Activated T-helper 17 cell treated with anti-CD3 and anti-CD28 coated beads, Interleukin-2, amount 50 U/mL, for 72 hours (primary cell): ENCODE measurements at regions not wholly inside any gene's neighbourhood (a gene's known extent, or its start where the extent isn't known, plus 50 kb on each side); places are given as distances from the start of the nearest gene placed in this dataset.

Source experiments
- ATAC-seq: fragments of 150-1000 bp; cut with Tn5 transposase; replicated peaks from 2 replicates; pipeline ENCODE4 v1.10.0; 2021; ENCODE audit warnings: mild to moderate bottlenecking, moderate library complexity
- H3K27ac Mint-ChIP-seq: one replicate; pipeline ENCODE4 v1.8.0; 2022; ENCODE audit warnings: mixed read lengths
- H3K27me3 Mint-ChIP-seq: one replicate; pipeline ENCODE4 v1.8.0; 2022; ENCODE audit warnings: mixed read lengths
- H3K36me3 Mint-ChIP-seq: one replicate; pipeline ENCODE4 v1.8.0; 2022; ENCODE audit warnings: low read depth, mild to moderate bottlenecking, mixed read lengths
- H3K4me1 Mint-ChIP-seq: one replicate; pipeline ENCODE4 v1.8.0; 2022; ENCODE audit warnings: mixed read lengths
- H3K4me3 Mint-ChIP-seq: one replicate; pipeline ENCODE4 v1.8.0; 2022; ENCODE audit warnings: mild to moderate bottlenecking, mixed read lengths
- H3K9me3 Mint-ChIP-seq: one replicate; pipeline ENCODE4 v1.8.0; 2022; ENCODE audit warnings: mixed read lengths

DNA sequence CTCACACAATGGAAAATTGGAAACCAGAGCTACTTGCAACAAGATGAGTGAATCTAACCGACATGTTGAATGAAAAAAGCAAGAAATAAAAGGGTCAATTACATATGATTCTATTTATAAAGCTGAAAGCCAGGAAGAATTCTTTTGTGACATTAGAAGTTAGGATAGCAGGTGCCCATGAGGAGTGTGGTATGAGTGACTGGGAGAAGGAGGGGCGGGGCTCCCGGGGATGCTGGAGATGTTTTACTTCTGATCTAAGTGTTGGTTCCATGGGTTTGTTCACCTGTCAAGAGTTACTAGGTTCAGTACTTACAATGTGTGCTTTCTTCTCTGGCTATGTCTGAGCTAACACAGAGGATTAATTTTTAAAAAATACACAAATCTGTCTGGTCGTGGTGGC lies 60.8 kb downstream of the NSMCE3 start:
- H3K27me3 Mint-ChIP-seq, result peaks cover 35% of the 10 kb centered on the region
- ATAC-seq, result no peak
- H3K4me1 Mint-ChIP-seq, result no peaks in the 10 kb centered on the region
- H3K4me3 Mint-ChIP-seq, result no peak overlapping the region
- no peaks in the 10 kb centered on the region for H3K36me3 Mint-ChIP-seq
- H3K9me3 Mint-ChIP-seq, result no peaks in the 10 kb centered on the region
- no peak overlapping the region for H3K27ac Mint-ChIP-seq

DNA sequence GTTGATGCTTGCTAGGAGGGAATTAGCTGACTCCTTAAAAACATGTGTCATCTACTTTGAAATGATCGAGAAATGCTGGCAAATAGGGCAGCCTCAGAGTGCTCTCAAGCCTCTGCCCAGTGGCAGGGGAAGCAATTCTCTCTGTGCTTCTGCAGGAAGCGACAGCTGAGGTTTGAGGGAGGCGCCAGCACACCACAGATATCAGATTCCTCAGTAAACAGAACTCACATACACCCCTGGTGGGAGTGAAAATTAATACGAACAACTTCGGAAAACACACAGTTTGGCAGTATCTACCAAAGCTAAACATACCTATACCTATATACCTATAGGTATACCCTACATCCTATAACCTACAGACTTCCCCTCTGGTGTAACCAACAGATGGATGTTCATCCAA lies 61.3 kb downstream of the NSMCE3 start:
- Mint-ChIP-seq H3K9me3 (no peaks in the 10 kb centered on the region), H3K27ac (no peak overlapping the region), H3K4me3 (no peak overlapping the region), H3K36me3 (no peaks in the 10 kb centered on the region), H3K27me3 (peaks cover 39% of the 10 kb centered on the region), H3K4me1 (no peaks in the 10 kb centered on the region)
- ATAC-seq, result no peak

DNA sequence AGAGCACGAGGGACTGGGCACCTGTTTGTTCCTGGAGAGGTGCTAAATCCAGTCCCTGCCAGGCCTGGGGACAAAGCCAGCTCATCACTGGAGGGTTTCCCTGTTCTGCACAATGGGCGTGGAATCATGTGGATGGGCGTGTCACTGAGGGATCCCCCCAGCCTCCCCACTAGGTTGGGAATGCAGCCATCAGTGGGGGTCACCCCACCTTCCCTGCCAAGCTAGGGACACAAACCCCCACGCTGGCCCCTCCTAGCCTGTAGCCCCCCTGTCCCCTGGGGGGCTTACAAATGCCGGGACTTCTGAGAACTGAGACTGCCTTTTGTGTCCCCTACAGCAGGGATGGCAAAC lies 61.9 kb downstream of the NSMCE3 start:
- no peak for ATAC-seq
- Mint-ChIP-seq H3K27me3 (peaks cover 39% of the 10 kb centered on the region), H3K9me3 (no peaks in the 10 kb centered on the region), H3K4me3 (no peak overlapping the region), H3K4me1 (no peaks in the 10 kb centered on the region), H3K36me3 (no peaks in the 10 kb centered on the region), H3K27ac (no peak overlapping the region)

DNA sequence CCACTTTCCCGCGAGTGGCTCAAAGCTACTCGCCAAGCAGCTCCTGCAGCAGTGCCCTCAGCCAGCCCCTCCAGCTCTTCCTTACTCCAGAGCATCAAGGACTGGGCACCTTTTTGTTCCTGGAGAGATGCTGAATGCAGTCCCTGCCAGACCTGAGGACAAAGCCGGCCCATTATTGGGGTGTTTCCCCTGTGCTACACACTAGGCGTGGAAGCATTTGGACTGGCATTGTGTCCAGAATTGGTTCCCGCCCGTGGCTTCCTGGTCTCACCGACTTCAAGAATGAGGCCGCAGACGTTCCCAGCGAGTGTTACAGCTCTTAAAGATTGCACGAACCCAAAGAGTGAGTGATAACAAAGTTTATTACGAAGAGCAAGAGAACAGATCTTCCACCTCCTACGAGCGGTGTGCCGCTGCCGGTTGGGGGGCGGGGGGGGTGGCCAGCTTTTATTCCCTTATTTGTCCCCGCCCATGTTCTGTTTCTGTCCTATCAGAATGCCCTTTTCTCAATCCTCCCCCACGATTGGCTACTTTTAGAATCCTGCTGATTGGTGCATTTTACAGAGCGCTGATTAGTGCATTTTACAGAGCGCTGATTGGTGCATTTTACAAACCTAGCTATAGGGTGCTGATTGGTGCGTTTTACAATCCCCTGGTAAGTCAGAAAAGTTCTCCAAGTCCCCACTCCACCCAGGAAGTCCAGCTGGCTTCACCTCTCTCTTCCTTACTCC lies 62.4 kb downstream of the NSMCE3 start:
- no peaks in the 10 kb centered on the region for H3K36me3 Mint-ChIP-seq
- H3K4me3 Mint-ChIP-seq, result no peak overlapping the region
- peaks cover 39% of the 10 kb centered on the region for H3K27me3 Mint-ChIP-seq
- H3K27ac Mint-ChIP-seq, result no peak overlapping the region
- ATAC-seq, result no peak
- no peaks in the 10 kb centered on the region for H3K4me1 Mint-ChIP-seq
- H3K9me3 Mint-ChIP-seq, result no peaks in the 10 kb centered on the region

DNA sequence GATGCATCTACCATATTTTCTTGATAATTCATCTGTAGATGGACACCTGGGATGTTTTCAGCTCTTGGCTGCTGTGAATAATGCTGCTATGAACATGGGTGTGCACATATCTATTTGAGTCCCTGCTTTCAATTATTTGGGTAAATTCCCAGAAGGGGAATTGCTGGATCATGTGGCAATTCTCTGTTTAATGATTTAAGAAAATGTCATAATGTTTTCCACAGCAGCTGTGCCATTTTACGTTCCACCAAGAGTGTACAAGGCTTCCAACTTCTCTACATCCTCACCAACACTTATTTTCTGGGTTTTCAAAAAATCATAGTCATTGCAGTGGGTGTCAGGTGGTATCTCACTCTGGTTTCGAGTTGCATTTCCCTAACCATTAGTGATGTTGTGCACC lies 64.4 kb downstream of the NSMCE3 start:
- no peaks in the 10 kb centered on the region for H3K4me1 Mint-ChIP-seq
- no peaks in the 10 kb centered on the region for H3K9me3 Mint-ChIP-seq
- no peak overlapping the region for H3K4me3 Mint-ChIP-seq
- H3K27ac Mint-ChIP-seq, result no peak overlapping the region
- no peaks in the 10 kb centered on the region for H3K36me3 Mint-ChIP-seq
- no peak for ATAC-seq
- peaks cover 35% of the 10 kb centered on the region for H3K27me3 Mint-ChIP-seq

DNA sequence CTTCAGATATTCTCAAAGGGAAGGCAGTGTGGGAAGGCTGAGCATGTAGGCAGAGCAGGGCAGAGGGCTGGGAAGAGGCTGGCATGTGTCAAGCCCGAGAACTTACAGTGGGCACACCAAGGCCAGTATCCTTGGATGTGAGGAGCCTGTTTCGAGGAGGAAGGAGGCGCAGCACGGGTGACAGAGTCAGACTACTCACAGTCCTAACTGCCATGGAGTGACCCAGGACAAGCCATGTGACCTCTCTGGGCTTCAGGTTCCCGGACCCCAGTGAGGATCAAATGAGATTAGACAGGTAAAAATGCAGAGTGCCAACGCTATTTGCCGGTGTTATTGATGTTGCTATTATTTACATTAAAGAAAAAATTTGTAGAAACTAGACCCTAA lies 65.3 kb downstream of the NSMCE3 start:
- Mint-ChIP-seq H3K9me3 (no peaks in the 10 kb centered on the region), H3K4me1 (no peaks in the 10 kb centered on the region), H3K36me3 (no peaks in the 10 kb centered on the region), H3K27me3 (peaks cover 36% of the 10 kb centered on the region), H3K27ac (no peak overlapping the region), H3K4me3 (no peak overlapping the region)
- ATAC-seq, result no peak

DNA sequence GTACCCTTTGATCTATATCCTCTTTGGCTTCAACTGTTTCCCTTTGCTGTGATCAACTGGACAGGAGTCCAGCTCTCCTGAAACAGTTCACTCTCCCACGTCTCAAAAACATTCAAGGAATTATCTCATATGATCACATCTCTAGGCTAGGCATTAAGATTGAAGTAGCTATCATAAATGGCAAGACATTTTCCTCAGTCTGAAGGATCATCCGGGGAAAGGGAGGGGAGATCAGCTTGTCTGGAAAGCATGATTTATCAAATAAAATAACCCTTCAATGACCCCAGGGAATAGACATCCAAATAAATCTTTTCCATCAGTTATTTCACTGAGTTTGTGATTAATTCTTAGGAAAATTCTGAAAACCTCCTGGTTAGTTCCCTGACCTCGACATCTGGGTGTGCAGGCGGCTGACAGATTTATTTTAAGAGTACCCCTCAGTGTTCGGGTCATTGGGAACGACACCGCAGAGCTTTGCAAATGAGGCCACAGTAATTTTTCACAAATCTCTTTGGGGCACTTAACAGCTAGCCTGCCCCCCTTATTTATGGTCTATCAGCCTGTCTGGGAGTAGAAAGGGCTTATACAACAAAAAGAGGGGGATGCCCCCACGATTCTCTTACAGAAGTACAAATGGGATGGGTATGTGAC lies 65.8 kb downstream of the NSMCE3 start:
- H3K36me3 Mint-ChIP-seq, result no peaks in the 10 kb centered on the region

DNA sequence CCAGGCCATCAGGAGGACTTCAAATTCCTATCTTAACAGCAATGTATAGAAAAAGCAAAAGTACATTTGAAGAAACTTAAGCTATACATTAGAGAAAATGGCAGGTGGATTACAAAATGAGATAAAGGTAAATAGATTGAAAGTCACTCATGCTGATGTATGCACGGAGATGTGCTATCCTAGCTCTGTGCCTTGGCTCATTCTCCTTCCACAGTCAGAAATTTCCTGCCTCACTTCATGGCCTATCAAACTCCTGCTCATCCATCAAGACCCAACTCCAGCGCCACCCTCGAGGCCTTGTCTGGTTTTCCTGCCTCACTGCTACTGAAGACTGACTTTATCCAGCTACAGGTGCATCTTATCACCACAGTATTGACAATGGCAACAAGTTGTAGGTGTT lies 72.9 kb downstream of the NSMCE3 start:
- Mint-ChIP-seq H3K27me3 (peaks cover 15% of the 10 kb centered on the region), H3K9me3 (no peaks in the 10 kb centered on the region), H3K4me1 (no peaks in the 10 kb centered on the region), H3K4me3 (no peak overlapping the region), H3K36me3 (no peaks in the 10 kb centered on the region), H3K27ac (no peak overlapping the region)
- ATAC-seq, result no peak

More for the DNA sequence above, 65.8 kb downstream of the NSMCE3 start:
- peaks cover 35% of the 10 kb centered on the region for H3K27me3 Mint-ChIP-seq
- no peaks in the 10 kb centered on the region for H3K9me3 Mint-ChIP-seq
- H3K4me3 Mint-ChIP-seq, result no peak overlapping the region
- no peak overlapping the region for H3K27ac Mint-ChIP-seq
- no peaks in the 10 kb centered on the region for H3K4me1 Mint-ChIP-seq
- no peak for ATAC-seq

DNA sequence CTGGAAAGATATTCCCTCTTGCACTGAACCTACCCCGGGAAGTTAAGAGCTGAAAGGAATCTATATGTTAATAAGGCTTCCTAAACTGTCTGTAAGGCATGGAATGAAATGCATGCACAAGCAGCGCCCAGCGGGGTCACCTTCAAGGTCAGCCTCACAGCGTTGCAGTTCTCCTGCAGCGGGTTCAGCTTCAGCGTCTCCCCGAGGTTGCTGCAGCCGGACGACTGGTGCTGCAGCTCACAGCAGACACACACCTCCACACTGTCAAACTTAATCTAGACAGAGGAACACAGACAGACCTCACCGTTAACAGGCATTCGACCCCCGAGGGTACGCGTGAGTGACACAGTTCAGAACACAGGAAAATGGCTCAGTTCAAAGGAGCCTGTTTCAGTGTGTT lies 73.3 kb downstream of the NSMCE3 start:
- H3K4me3 Mint-ChIP-seq, result no peak overlapping the region
- ATAC-seq, result no peak
- no peaks in the 10 kb centered on the region for H3K36me3 Mint-ChIP-seq
- peaks cover 16% of the 10 kb centered on the region for H3K27me3 Mint-ChIP-seq
- H3K4me1 Mint-ChIP-seq, result no peaks in the 10 kb centered on the region
- no peak overlapping the region for H3K27ac Mint-ChIP-seq
- no peaks in the 10 kb centered on the region for H3K9me3 Mint-ChIP-seq

DNA sequence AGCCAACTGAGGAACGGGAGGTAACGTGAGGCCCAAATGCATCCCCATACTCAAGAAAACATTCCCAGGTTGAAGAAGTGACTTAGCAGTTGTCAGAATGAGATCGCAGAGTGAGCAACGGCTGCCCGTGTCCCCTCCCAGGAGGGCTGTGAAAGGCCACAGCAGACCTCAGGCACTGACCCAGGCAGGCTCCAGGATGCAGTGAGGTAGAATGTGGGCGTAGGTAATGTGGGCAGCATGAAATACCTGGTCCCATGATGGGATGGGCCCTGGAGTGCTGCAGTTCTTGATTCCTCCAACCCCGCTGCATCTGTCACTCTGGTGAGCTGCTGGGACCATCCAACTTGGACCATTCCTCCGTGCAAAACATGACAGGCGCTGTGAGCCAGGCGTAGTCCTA lies 74.8 kb downstream of the NSMCE3 start:
- H3K27me3 Mint-ChIP-seq, result peaks cover 20% of the 10 kb centered on the region
- ATAC-seq, result no peak
- no peak overlapping the region for H3K4me3 Mint-ChIP-seq
- no peaks in the 10 kb centered on the region for H3K9me3 Mint-ChIP-seq
- no peak overlapping the region for H3K27ac Mint-ChIP-seq
- no peaks in the 10 kb centered on the region for H3K36me3 Mint-ChIP-seq
- H3K4me1 Mint-ChIP-seq, result no peaks in the 10 kb centered on the region

DNA sequence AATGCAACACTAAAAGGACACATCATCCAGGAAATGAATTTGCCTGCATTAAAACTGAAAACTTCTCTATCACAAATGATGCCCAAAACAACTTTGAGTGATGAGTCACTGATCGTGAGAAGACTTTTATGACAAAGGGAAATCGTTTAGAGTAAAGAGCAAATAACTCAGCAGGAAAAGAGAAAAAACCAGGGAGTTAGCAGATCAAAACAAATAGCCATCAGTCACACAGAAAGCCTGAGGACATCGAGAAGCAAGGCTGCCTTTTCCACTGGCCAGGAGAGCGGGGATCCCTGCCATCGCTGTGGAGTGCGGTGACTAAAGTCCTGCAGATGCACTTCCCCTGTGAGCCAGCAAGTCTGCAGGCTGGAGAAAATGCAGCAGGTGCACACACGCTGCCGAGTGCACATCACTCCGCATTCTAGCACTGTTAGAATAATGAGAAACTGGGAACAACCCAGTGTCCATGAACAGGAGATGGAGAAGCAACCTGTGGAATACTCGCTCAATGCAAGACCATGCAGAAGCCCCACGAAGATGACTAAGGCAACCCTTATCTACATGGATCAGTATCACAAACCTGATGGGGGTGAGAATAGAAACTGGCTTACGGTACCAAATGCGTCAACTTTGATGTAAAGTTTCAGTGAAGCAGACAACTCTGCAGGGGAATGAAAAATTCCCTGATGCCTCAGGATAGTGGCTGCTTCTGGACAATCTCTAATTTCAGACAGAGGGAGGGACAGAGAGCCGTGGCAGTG lies 86.4 kb downstream of the NSMCE3 start:
- Mint-ChIP-seq H3K36me3 (no peaks in the 10 kb centered on the region), H3K27ac (no peak overlapping the region), H3K9me3 (no peaks in the 10 kb centered on the region), H3K4me1 (no peaks in the 10 kb centered on the region), H3K27me3 (peaks cover 26% of the 10 kb centered on the region), H3K4me3 (no peak overlapping the region)
- ATAC-seq, result peak; percentile 80

DNA sequence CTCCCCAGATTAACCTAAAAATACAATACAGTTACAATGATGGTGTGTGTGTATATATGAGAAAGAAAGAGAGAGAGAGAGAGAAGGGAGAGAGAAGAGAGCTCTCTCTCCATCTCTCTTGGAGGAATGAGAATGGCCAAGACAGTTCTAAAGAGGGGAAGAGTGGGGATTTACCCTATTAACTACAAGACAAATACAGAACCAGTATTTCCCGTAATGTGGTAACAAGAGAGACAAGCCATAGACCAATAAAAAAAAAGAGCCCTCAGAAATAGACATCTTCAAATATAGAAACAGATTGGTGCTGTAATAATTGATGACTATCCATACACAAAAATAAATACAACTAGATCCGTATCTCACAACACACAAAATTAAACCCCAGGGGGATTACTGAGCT lies 87.0 kb downstream of the NSMCE3 start:
- no peak for ATAC-seq
- Mint-ChIP-seq H3K9me3 (no peaks in the 10 kb centered on the region), H3K27ac (no peak overlapping the region), H3K27me3 (peaks cover 26% of the 10 kb centered on the region), H3K4me1 (no peaks in the 10 kb centered on the region), H3K4me3 (no peak overlapping the region), H3K36me3 (no peaks in the 10 kb centered on the region)

DNA sequence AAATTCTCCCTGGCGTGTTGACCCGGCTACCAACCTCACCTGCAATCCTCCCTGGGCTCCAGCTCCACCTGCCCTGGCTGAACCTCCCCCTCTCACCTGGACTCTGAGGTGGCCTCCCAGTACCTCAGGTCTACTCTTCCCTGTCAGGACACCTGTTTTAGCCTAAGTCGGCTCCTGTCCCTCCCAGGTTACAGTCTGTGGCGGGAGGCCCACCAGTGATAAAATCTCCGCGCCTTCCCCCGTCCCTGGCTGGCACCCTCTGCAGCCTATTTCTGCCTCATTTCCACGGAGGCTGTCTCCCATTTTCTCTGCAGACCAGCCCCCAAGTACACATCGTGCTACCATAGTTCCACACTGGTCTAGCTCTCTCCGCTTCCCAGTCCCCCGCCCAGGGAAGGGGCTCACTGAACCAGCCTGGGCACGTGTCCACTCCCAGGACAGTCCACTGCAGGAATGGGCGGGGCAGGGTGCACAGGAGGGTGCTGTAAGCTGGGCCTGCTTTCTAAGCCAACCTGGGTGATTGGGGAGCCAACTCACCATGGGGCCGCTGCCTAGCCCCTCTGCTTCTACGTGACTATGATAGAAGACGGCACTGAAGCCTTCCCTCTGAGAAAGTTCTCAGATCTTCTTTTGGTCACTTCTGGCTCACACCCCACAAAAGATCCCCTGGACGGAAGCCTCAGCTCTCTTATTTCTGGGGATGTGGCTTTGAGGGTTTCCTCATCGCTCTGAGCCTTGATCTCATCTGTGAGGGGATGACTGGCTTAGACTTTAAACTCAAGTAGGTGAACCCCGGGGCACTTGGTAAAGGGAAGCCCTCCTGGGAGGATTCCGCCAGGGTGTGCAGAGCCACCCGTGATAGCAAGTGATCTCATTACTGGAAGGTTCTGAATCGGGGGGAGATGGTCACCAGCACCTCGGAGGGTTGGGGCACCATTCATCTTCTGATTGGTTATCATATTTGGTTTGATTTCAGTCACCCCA lies 96.6 kb downstream of the NSMCE3 start:
- H3K27me3 Mint-ChIP-seq, result peaks cover 27% of the 10 kb centered on the region
- H3K4me1 Mint-ChIP-seq, result no peaks in the 10 kb centered on the region
- no peak overlapping the region for H3K27ac Mint-ChIP-seq
- H3K36me3 Mint-ChIP-seq, result no peaks in the 10 kb centered on the region
- no peaks in the 10 kb centered on the region for H3K9me3 Mint-ChIP-seq
- H3K4me3 Mint-ChIP-seq, result no peak overlapping the region
- no peak for ATAC-seq

DNA sequence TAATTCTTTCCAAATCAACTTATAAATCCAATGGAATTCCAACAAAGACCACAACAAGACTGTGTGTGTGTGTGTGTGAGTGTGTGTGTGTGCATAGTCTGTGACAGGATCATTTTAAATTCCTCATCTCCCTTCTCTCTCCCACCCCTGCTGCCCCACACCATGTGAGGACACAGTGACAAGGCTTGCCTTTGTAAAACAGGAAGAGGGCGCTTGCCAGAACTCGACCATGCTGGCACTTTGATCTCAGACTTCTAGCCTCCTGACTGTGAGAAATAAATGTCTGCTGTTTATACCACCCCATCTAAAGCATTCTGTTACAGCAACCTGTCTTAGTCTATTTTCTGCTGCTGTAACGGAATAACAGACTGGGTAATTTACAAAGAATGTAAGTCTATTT lies 99.1 kb downstream of the NSMCE3 start:
- no peaks in the 10 kb centered on the region for H3K9me3 Mint-ChIP-seq
- peaks cover 30% of the 10 kb centered on the region for H3K27me3 Mint-ChIP-seq
- H3K4me1 Mint-ChIP-seq, result no peaks in the 10 kb centered on the region
- no peaks in the 10 kb centered on the region for H3K36me3 Mint-ChIP-seq
- no peak for ATAC-seq
- no peak overlapping the region for H3K4me3 Mint-ChIP-seq
- no peak overlapping the region for H3K27ac Mint-ChIP-seq
